ENCODE measurements at regions not wholly inside any gene's neighbourhood (a gene's known extent, or its start where the extent isn't known, plus 50 kb on each side); places are given as distances from the start of the nearest gene placed in this dataset.

GRCh38 chr14:97367278-97367677, 570.1 kb downstream of the VRK1 start:
- DNase-seq = no peak

GRCh38 chr14:97368049-97368448, 570.9 kb downstream of the VRK1 start:
- DNase-seq = no peak

- no peak for DNase-seq
Measured at GRCh38 chr14:97368900-97369564, 571.9 kb downstream of the VRK1 start.

GRCh38 chr14:97369901-97370300, 572.7 kb downstream of the VRK1 start:
- DNase-seq = no peak

- DNase-seq = no peak
Measured at GRCh38 chr14:97376310-97376709, 579.1 kb downstream of the VRK1 start.

GRCh38 chr14:97377550-97377949, 580.4 kb downstream of the VRK1 start:
- DNase-seq = no peak

GRCh38 chr14:97379091-97379531, 581.9 kb downstream of the VRK1 start:
- no peak for DNase-seq

GRCh38 chr14:97380539-97380941, 583.4 kb downstream of the VRK1 start:
- peak; percentile 25 for DNase-seq

GRCh38 chr14:97381309-97381708, 584.1 kb downstream of the VRK1 start:
- no peak for DNase-seq

- DNase-seq = no peak
Measured at GRCh38 chr14:97382616-97383226, 585.5 kb downstream of the VRK1 start.

- DNase-seq = no peak
Measured at GRCh38 chr14:97385727-97386126, 588.5 kb downstream of the VRK1 start.

GRCh38 chr14:97387252-97387874, 590.2 kb downstream of the VRK1 start:
- no peak for DNase-seq

GRCh38 chr14:97388408-97388807, 591.2 kb downstream of the VRK1 start:
- no peak for DNase-seq

GRCh38 chr14:97390096-97390724, 593.0 kb downstream of the VRK1 start:
- DNase-seq = no peak

GRCh38 chr14:97393244-97393643, 596.1 kb downstream of the VRK1 start:
- no peak for DNase-seq

GRCh38 chr14:97395068-97395467, 597.9 kb downstream of the VRK1 start:
- no peak for DNase-seq

GRCh38 chr14:97401714-97402113, 604.5 kb downstream of the VRK1 start:
- no peak for DNase-seq

GRCh38 chr14:97402279-97402678, 605.1 kb downstream of the VRK1 start:
- no peak for DNase-seq

- DNase-seq = no peak
Measured at GRCh38 chr14:97407701-97408407, 610.7 kb downstream of the VRK1 start.

- DNase-seq = no peak
Measured at GRCh38 chr14:97408503-97408902, 611.3 kb downstream of the VRK1 start.

GRCh38 chr14:97408937-97409815, 612.0 kb downstream of the VRK1 start:
- no peak for DNase-seq
